Trophoblast cell (in vitro differentiated cells and primary cell): ENCODE measurements at regions not wholly inside any gene's neighbourhood (a gene's known extent, or its start where the extent isn't known, plus 50 kb on each side); places are given as distances from the start of the nearest gene placed in this dataset.
A peak's percentile ranks its signal among the peaks of the same experiment; 100 is the strongest.

ENCODE experiments used
- DNase-seq, 2 donors: peaks; one replicate each; pipeline ENCODE4 v3.0.0-alpha.2; 2016
- H2AFZ ChIP-seq: 2 replicates; pipeline ENCODE4 v1.6.1; 2013; ENCODE audit warnings: low read length, moderate library complexity, mild to moderate bottlenecking; ENCODE audit not compliant: insufficient read depth, poor library complexity
- H2AK5ac ChIP-seq: 2 replicates; pipeline ENCODE4 v1.6.1; 2013; ENCODE audit warnings: mild to moderate bottlenecking, low read length
- H2BK120ac ChIP-seq: 2 replicates; pipeline ENCODE4 v1.6.1; 2013; ENCODE audit warnings: low read length, mild to moderate bottlenecking, moderate library complexity; ENCODE audit not compliant: insufficient read depth, poor library complexity
- H2BK12ac ChIP-seq: 2 replicates; pipeline ENCODE4 v1.6.1; 2013; ENCODE audit warnings: mild to moderate bottlenecking, low read length, moderate library complexity
- H2BK5ac ChIP-seq: 2 replicates; pipeline ENCODE4 v1.6.1; 2013; ENCODE audit warnings: low read length, low read depth, moderate library complexity, mild to moderate bottlenecking; ENCODE audit not compliant: poor library complexity
- H3K14ac ChIP-seq: 2 replicates; pipeline ENCODE4 v1.6.1; 2013; ENCODE audit warnings: mild to moderate bottlenecking, low read length
- H3K18ac ChIP-seq: 2 replicates; pipeline ENCODE4 v1.6.1; 2013; ENCODE audit warnings: mild to moderate bottlenecking, low read length
- H3K23ac ChIP-seq: 2 replicates; pipeline ENCODE4 v1.6.1; 2013; ENCODE audit warnings: low read length
- H3K27ac ChIP-seq: 2 replicates; pipeline ENCODE4 v1.5.1; 2013; ENCODE audit warnings: low read depth, mild to moderate bottlenecking, inconsistent platforms, low read length, moderate library complexity
- H3K27me3 ChIP-seq: 2 replicates; pipeline ENCODE4 v1.6.1; 2013; ENCODE audit warnings: inconsistent platforms, mild to moderate bottlenecking, low read length, moderate library complexity; ENCODE audit not compliant: insufficient read depth
- H3K36me3 ChIP-seq, 2 experiments: 1 replicate in 1 of 2; 2 replicates in 1 of 2; pipeline ENCODE4 v1.6.1; 2013; ENCODE audit warnings: low read length in 2 of 2, mild to moderate bottlenecking in 2 of 2, moderate library complexity in 1 of 2; ENCODE audit not compliant: insufficient read depth in 2 of 2, control insufficient read depth in 1 of 2
- H3K4ac ChIP-seq: 2 replicates; pipeline ENCODE4 v1.6.1; 2013; ENCODE audit warnings: low read depth, mild to moderate bottlenecking, low read length, moderate library complexity
- H3K4me1 ChIP-seq, 2 experiments: 1 replicate in 1 of 2; 2 replicates in 1 of 2; pipeline ENCODE4 v1.6.1; 2013; ENCODE audit warnings: low read length in 2 of 2, mild to moderate bottlenecking in 2 of 2, moderate library complexity in 1 of 2; ENCODE audit not compliant: insufficient read depth in 2 of 2, control insufficient read depth in 1 of 2
- H3K4me2 ChIP-seq: 2 replicates; pipeline ENCODE4 v1.6.1; 2013; ENCODE audit warnings: inconsistent platforms, mild to moderate bottlenecking, low read length, moderate library complexity
- H3K4me3 ChIP-seq: 2 replicates; pipeline ENCODE4 v1.5.1; 2013; ENCODE audit warnings: mild to moderate bottlenecking, low read depth, low read length, inconsistent platforms
- H3K79me1 ChIP-seq: one replicate; pipeline ENCODE4 v1.6.1; 2013; ENCODE audit warnings: low read length
- H3K79me2 ChIP-seq: 2 replicates; pipeline ENCODE4 v1.6.1; 2013; ENCODE audit warnings: low read length, mild to moderate bottlenecking; ENCODE audit not compliant: control insufficient read depth, insufficient read depth, poor library complexity
- H3K9ac ChIP-seq: 2 replicates; pipeline ENCODE4 v1.6.1; 2013; ENCODE audit warnings: mild to moderate bottlenecking, low read length
- H3K9me3 ChIP-seq: 2 replicates; pipeline ENCODE4 v1.6.1; 2013; ENCODE audit warnings: low read depth, mild to moderate bottlenecking, control low read depth, inconsistent platforms, low read length; ENCODE audit not compliant: insufficient read depth
- H4K12ac ChIP-seq: 2 replicates; pipeline ENCODE4 v1.6.1; 2013; ENCODE audit warnings: low read depth, mild to moderate bottlenecking, low read length, moderate library complexity
- H4K8ac ChIP-seq: 2 replicates; pipeline ENCODE4 v1.6.1; 2013; ENCODE audit warnings: low read depth, mild to moderate bottlenecking, low read length, moderate library complexity
- H4K91ac ChIP-seq: one replicate; pipeline ENCODE4 v1.6.1; 2013; ENCODE audit warnings: low read depth, mild to moderate bottlenecking, low read length, moderate library complexity
- WGBS: extraction: QIAGEN DNeasy Blood & Tissue Kit; methylation state at CpG from one replicate; pipeline ENCODE4 v1.1.7; 2013; ENCODE audit warnings: missing lambda C conversion rate; ENCODE audit not compliant: insufficient read length, insufficient coverage; ENCODE audit errors: extremely low coverage; 5-methylcytosine and 5-hydroxymethylcytosine counted together

- Histone ChIP-seq H4K8ac (no peak overlapping the region), H3K4me2 (no peak overlapping the region), H2BK120ac (peak overlapping the region; percentile 37), H3K4ac (no peak overlapping the region), H3K23ac (no peak overlapping the region), H3K9me3 (no peaks in the 10 kb centered on the region), H2BK5ac (peak overlapping the region; percentile 80), H2BK12ac (peak overlapping the region; percentile 77), H3K9ac (no peak overlapping the region), H3K14ac (peak overlapping the region; percentile 49), H3K27ac (peak overlapping the region; percentile 54), H3K4me1 (peaks cover 5 to 15% of the 10 kb centered on the region in 2 experiments), H3K79me1 (peaks cover 19% of the 10 kb centered on the region), H3K27me3 (no peaks in the 10 kb centered on the region), H4K12ac (no peak overlapping the region), H3K36me3 (no peaks in the 10 kb centered on the region), H2AFZ (no peak overlapping the region), H2AK5ac (no peak overlapping the region), H3K79me2 (no peaks in the 10 kb centered on the region), H3K4me3 (no peak overlapping the region), H3K18ac (no peak overlapping the region), H4K91ac (peak overlapping the region; percentile 78)
- peak; percentile 50 to 80 for DNase-seq
- WGBS = no CpG with 5 or more reads among the region's 4 CpGs
These were observed 346.8 kb upstream of the NFE2L3 start for GRCh38 chr7:25805027-25805687.

GRCh38 chr7:25807086-25807611 is 344.8 kb upstream of the NFE2L3 start:
- no peak for DNase-seq
- no peaks in the 10 kb centered on the region for H3K27me3 ChIP-seq
- peaks cover 5 to 15% of the 10 kb centered on the region in 2 experiments for H3K4me1 ChIP-seq

GRCh38 chr7:25809441-25809840 is 342.6 kb upstream of the NFE2L3 start:
- Histone ChIP-seq H2BK5ac (no peak overlapping the region), H2AK5ac (no peak overlapping the region), H2BK120ac (no peak overlapping the region), H3K36me3 (no peaks in the 10 kb centered on the region), H3K4ac (no peak overlapping the region), H4K8ac (no peak overlapping the region), H4K12ac (no peak overlapping the region), H3K9ac (no peak overlapping the region), H3K79me1 (peaks cover 11% of the 10 kb centered on the region), H4K91ac (no peak overlapping the region), H3K27ac (no peak overlapping the region), H2AFZ (no peak overlapping the region), H3K9me3 (no peaks in the 10 kb centered on the region), H3K23ac (peak overlapping the region; percentile 62), H3K4me1 (peaks cover 2 to 8% of the 10 kb centered on the region in 2 experiments), H3K14ac (no peak overlapping the region), H3K18ac (no peak overlapping the region), H3K4me3 (no peak overlapping the region), H3K27me3 (no peaks in the 10 kb centered on the region), H3K79me2 (no peaks in the 10 kb centered on the region), H2BK12ac (peak overlapping the region; percentile 41), H3K4me2 (no peak overlapping the region)
- WGBS = no CpG with 5 or more reads among the region's 5 CpGs
- no peak for DNase-seq

More at GRCh38 chr7:25807086-25807611, 344.8 kb upstream of the NFE2L3 start:
- no peak overlapping the region for H2BK120ac ChIP-seq
- no CpG with 5 or more reads among the region's 1 CpG for WGBS
- H3K27ac ChIP-seq = no peak overlapping the region
- H3K4me2 ChIP-seq = no peak overlapping the region
- H3K23ac ChIP-seq = no peak overlapping the region
- H4K8ac ChIP-seq = no peak overlapping the region
- H3K18ac ChIP-seq = no peak overlapping the region
- H3K9me3 ChIP-seq = no peaks in the 10 kb centered on the region
- H3K79me1 ChIP-seq = peaks cover 19% of the 10 kb centered on the region
- H4K91ac ChIP-seq = no peak overlapping the region
- no peak overlapping the region for H3K4ac ChIP-seq
- no peak overlapping the region for H3K9ac ChIP-seq
- H2AK5ac ChIP-seq = no peak overlapping the region
- H3K79me2 ChIP-seq = no peaks in the 10 kb centered on the region
- H3K14ac ChIP-seq = no peak overlapping the region
- H2AFZ ChIP-seq = no peak overlapping the region
- H2BK5ac ChIP-seq = no peak overlapping the region
- no peaks in the 10 kb centered on the region for H3K36me3 ChIP-seq
- no peak overlapping the region for H4K12ac ChIP-seq
- no peak overlapping the region for H2BK12ac ChIP-seq
- H3K4me3 ChIP-seq = no peak overlapping the region

- H3K4ac ChIP-seq = no peak overlapping the region
- no peak overlapping the region for H3K4me3 ChIP-seq
- H4K91ac ChIP-seq = no peak overlapping the region
- H2BK5ac ChIP-seq = no peak overlapping the region
- no peak overlapping the region for H2AK5ac ChIP-seq
- no peak overlapping the region for H3K9ac ChIP-seq
- peak overlapping the region; percentile 2 for H3K14ac ChIP-seq
- peaks cover 2% of the 10 kb centered on the region for H3K79me1 ChIP-seq
- H2AFZ ChIP-seq = no peak overlapping the region
- peak overlapping the region; percentile 10 for H2BK12ac ChIP-seq
- H3K36me3 ChIP-seq = no peaks in the 10 kb centered on the region
- H3K4me2 ChIP-seq = no peak overlapping the region
- no peak overlapping the region for H2BK120ac ChIP-seq
- H3K27me3 ChIP-seq = no peaks in the 10 kb centered on the region
- no peaks in the 10 kb centered on the region for H3K79me2 ChIP-seq
- no peak overlapping the region for H3K23ac ChIP-seq
- H4K8ac ChIP-seq = no peak overlapping the region
- no peak overlapping the region for H3K27ac ChIP-seq
- DNase-seq = no peak
- no peak overlapping the region for H3K18ac ChIP-seq
- no peak overlapping the region for H4K12ac ChIP-seq
- peaks cover 0 to 2% of the 10 kb centered on the region in 2 experiments for H3K4me1 ChIP-seq
- WGBS = no CpG with 5 or more reads among the region's 9 CpGs
- H3K9me3 ChIP-seq = no peaks in the 10 kb centered on the region
These were observed 339.7 kb upstream of the NFE2L3 start for GRCh38 chr7:25812086-25812850.
